ENCODE measurements at regions not wholly inside any gene's neighbourhood (a gene's known extent, or its start where the extent isn't known, plus 50 kb on each side); places are given as distances from the start of the nearest gene placed in this dataset.

DNA sequence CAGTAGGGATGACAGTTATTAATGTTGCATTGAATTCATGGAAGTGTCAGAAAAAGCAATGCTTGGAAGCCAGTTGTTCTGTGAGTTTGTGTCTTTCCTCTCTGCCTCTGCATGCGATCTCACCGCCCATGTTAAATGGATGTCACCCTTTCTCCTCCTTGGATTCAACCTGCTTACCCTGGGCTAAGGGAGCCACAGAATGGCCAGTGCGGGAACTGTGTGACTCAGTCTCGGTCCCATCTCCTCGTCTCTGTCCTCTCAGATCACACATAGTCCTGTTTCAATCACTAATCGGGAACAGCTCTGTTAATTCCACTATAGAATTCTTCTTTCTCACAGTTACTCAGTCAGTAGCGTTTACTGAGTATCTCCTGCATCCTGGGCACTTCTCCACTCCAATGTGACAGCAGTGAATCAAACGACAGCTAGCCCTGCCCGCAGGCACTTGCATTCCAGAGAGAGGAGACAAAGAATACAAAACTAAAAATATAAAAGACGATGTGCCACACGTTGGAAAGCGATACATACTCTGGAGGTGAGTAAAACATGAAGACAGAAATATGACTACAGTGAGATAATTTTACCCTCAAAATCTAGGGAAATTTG lies 53.6 kb upstream of the TLR3 start:
- H3K79me2 ChIP-seq (ENCODE audit: control insufficient read depth in 1 of 2, insufficient read depth in 2 of 2, low read length in 2 of 2), result no peaks in the 10 kb centered on the region
- H3K9ac ChIP-seq (replicated peaks in 1 of 4; ENCODE audit: extremely low read depth in 1 of 4, low read depth in 3 of 4, low read length in 3 of 4), result no peak overlapping the region
- no peak overlapping the region for H3K23ac ChIP-seq (ENCODE audit: insufficient read length)
- H3K4me3 ChIP-seq (ENCODE audit: extremely low read depth in 1 of 4, insufficient read depth in 2 of 4, low read depth in 3 of 4, low read length in 4 of 4), result no peak overlapping the region
- peak overlapping the region; percentile 24 for H4K5ac ChIP-seq (ENCODE audit: insufficient read length, low read depth, low read length)
- no peaks in the 10 kb centered on the region for H3K27me3 ChIP-seq (replicated peaks in 1 of 4; ENCODE audit: control insufficient read depth in 3 of 4, extremely low read depth in 1 of 4, insufficient read depth in 3 of 4, low read length in 3 of 4)
- H2BK120ac ChIP-seq (replicated peaks; ENCODE audit: low read depth, low read length), result peak overlapping the region; percentile 11
- TF ChIP-seq RAD21 (IDR thresholded peaks at IDR 0.05 in 1 of 2, conservative IDR thresholded peaks at IDR 0.05 in 1 of 2; ENCODE audit: low read depth in 2 of 2, low read length in 2 of 2) (peak; percentile 46 to 62), NANOG (IDR thresholded peaks at IDR 0.05; ENCODE audit: insufficient read depth, low read depth, low read length, poor library complexity, severe bottlenecking) (no peak), SP2 (IDR thresholded peaks at IDR 0.05; ENCODE audit: low read length) (no peak), SP4 (IDR thresholded peaks at IDR 0.05; ENCODE audit: low read length) (no peak)
- TF ChIP-seq, protein P1, sequence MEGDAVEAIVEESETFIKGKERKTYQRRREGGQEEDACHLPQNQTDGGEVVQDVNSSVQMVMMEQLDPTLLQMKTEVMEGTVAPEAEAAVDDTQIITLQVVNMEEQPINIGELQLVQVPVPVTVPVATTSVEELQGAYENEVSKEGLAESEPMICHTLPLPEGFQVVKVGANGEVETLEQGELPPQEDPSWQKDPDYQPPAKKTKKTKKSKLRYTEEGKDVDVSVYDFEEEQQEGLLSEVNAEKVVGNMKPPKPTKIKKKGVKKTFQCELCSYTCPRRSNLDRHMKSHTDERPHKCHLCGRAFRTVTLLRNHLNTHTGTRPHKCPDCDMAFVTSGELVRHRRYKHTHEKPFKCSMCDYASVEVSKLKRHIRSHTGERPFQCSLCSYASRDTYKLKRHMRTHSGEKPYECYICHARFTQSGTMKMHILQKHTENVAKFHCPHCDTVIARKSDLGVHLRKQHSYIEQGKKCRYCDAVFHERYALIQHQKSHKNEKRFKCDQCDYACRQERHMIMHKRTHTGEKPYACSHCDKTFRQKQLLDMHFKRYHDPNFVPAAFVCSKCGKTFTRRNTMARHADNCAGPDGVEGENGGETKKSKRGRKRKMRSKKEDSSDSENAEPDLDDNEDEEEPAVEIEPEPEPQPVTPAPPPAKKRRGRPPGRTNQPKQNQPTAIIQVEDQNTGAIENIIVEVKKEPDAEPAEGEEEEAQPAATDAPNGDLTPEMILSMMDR (IDR thresholded peaks at IDR 0.05; ENCODE audit: control extremely low read depth in 1 of 3, insufficient read depth in 1 of 3, low read depth in 1 of 3, low read length in 3 of 3), result peak in 2 of 3 experiments; percentile 34 to 43; a peak in 3 of 4 replicates
- H3K79me1 ChIP-seq (ENCODE audit: low read depth, low read length), result no peaks in the 10 kb centered on the region
- H2BK12ac ChIP-seq (ENCODE audit: low read depth, low read length), result no peak overlapping the region; the same call in 1 of the 2 replicates
- H2BK5ac ChIP-seq (ENCODE audit: low read depth, low read length), result peak overlapping the region; percentile 7; the same call in 1 of the 2 replicates
- no peak overlapping the region for H3K56ac ChIP-seq (replicated peaks; ENCODE audit: insufficient read length, low read depth, low read length)
- H3K27ac ChIP-seq (ENCODE audit: low read depth, low read length), result no peak overlapping the region; the same call in 1 of the 2 replicates
- no peak overlapping the region for H4K8ac ChIP-seq (ENCODE audit: extremely low read depth, insufficient read depth, low read length)
- ChIA-PET CTCF (ENCODE audit: partially characterized antibody) (interaction anchor here (1.0 kb wide), 1 partner anchor 388 kb away, joined by 3 read pairs; no protein-coding TSS in a partner anchor), POLR2A (ENCODE audit: partially characterized antibody) (interaction anchor here (1.0 to 1.1 kb wide), 2 partner anchors 193 to 417 kb away, joined by 3 read pairs; no protein-coding TSS in a partner anchor)
- no peak overlapping the region for H3K14ac ChIP-seq (ENCODE audit: insufficient read length)
- H3K36me3 ChIP-seq (ENCODE audit: control insufficient read depth in 2 of 4, insufficient read depth in 4 of 4, low read length in 3 of 4), result no peaks in the 10 kb centered on the region
- no peak overlapping the region for H2BK15ac ChIP-seq (ENCODE audit: low read length)
- H4K91ac ChIP-seq (replicated peaks; ENCODE audit: insufficient read length, low read length), result peak overlapping the region; percentile 89
- H3K4ac ChIP-seq (replicated peaks; ENCODE audit: insufficient read length, low read depth, low read length), result peak overlapping the region; percentile 55
- no peak overlapping the region; the same call in 1 of the 2 replicates for H2AFZ ChIP-seq (ENCODE audit: low read length)
- FAIRE-seq, result no peak
- H3K23me2 ChIP-seq (ENCODE audit: low read depth, low read length), result no peaks in the 10 kb centered on the region; the same call in 1 of the 2 replicates
- DNase-seq (ENCODE audit: low read depth in 1 of 2, low spot score in 2 of 2), result no peak
- no peaks in the 10 kb centered on the region for H4K20me1 ChIP-seq (replicated peaks in 1 of 2; ENCODE audit: control insufficient read depth in 1 of 2, insufficient read depth in 2 of 2, low read length in 2 of 2)
- WGBS, 2 experiments (ENCODE audit: extremely low coverage in 1 of 2, insufficient coverage in 1 of 2, insufficient read length in 1 of 2, insufficient replicate concordance in 2 of 2, low coverage in 1 of 2, low lambda C conversion rate in 2 of 2, missing lambda C conversion rate in 1 of 2), result 85% methylated on average over 12 of the region's 12 CpGs; no CpG with 5 or more reads in 1 of the 2 experiments
- H3K4me2 ChIP-seq (ENCODE audit: insufficient read depth in 1 of 2, low read depth in 2 of 2, low read length in 2 of 2), result no peak overlapping the region
- H3K9me3 ChIP-seq (ENCODE audit: insufficient read depth in 2 of 2, low read depth in 1 of 2, low read length in 1 of 2), result no peaks in the 10 kb centered on the region
- no peak overlapping the region for H2AK5ac ChIP-seq (ENCODE audit: low read depth, low read length)
- H3K18ac ChIP-seq (ENCODE audit: extremely low read depth, low read length), result peak overlapping the region; percentile 86; the same call in 1 of the 2 replicates
- H3K4me1 ChIP-seq (replicated peaks in 1 of 4; ENCODE audit: control insufficient read depth in 3 of 4, insufficient read depth in 4 of 4, low read length in 3 of 4), result peaks cover 2 to 19% (median 9%) of the 10 kb centered on the region in 4 experiments
- peak overlapping the region; percentile 87; the same call in 1 of the 2 replicates for H2BK20ac ChIP-seq (ENCODE audit: low read length)

Data from H1 (cell line).